ENCODE measurements at regions not wholly inside any gene's neighbourhood (a gene's known extent, or its start where the extent isn't known, plus 50 kb on each side); places are given as distances from the start of the nearest gene placed in this dataset.

GRCh38 chr13:34730961-34731360 is 211.1 kb upstream of the NBEA start:
- Histone ChIP-seq H3K9me2 (ENCODE audit: insufficient read depth) (no peaks in the 10 kb centered on the region), H4K20me1 (ENCODE audit: insufficient read depth) (no peaks in the 10 kb centered on the region), H3K27ac (ENCODE audit: low read depth, low read length) (no peak overlapping the region), H3K4me1 (ENCODE audit: control insufficient read depth in 1 of 2, insufficient read depth in 2 of 2, low read length in 2 of 2) (peaks cover 0 to 9% of the 10 kb centered on the region in 2 experiments; a peak in 2 of 4 replicates), H3K4me3 (replicated peaks in 1 of 2; ENCODE audit: low read depth in 1 of 2, low read length in 2 of 2) (no peak overlapping the region), H3K9ac (ENCODE audit: low read length) (no peak overlapping the region), H3K9me3 (ENCODE audit: control insufficient read depth in 1 of 2, insufficient read depth in 1 of 2, low read depth in 1 of 2, low read length in 2 of 2) (no peaks in the 10 kb centered on the region), H2AFZ (ENCODE audit: low read depth, low read length, poor library complexity, severe bottlenecking) (no peak overlapping the region), H3K36me3 (ENCODE audit: control insufficient read depth in 1 of 2, insufficient read depth in 2 of 2, low read length in 2 of 2) (no peaks in the 10 kb centered on the region), H3K79me2 (ENCODE audit: insufficient read depth, low read length) (no peaks in the 10 kb centered on the region), H3K27me3 (ENCODE audit: insufficient read depth, low read length) (no peaks in the 10 kb centered on the region), H3K4me2 (ENCODE audit: low read length) (no peak overlapping the region)
- CTCF ChIA-PET: no interaction called here
- intact Hi-C loops (cut with micrococcal nuclease): no loop called here
- RAD21 ChIA-PET (ENCODE audit: low non-redundant PET in 1 of 2, low total read pairs in 2 of 2, uncharacterized antibody in 2 of 2, unreplicated experiment in 2 of 2): no interaction called here
- DNase-seq (ENCODE audit: low read depth, low spot score): no peak
- POLR2A ChIA-PET: no interaction called here
- no peak for ATAC-seq
- TF ChIP-seq EGR1 (IDR thresholded peaks at IDR 0.05; ENCODE audit: low read depth) (no peak), POLR2AphosphoS5 (IDR thresholded peaks at IDR 0.05; ENCODE audit: low read depth, low read length) (no peak), SIN3A (IDR thresholded peaks at IDR 0.05; ENCODE audit: low read depth) (no peak), YY1 (IDR thresholded peaks at IDR 0.05; ENCODE audit: extremely low read depth, insufficient replicate concordance, low read depth, low read length) (no peak), ATF3 (IDR thresholded peaks at IDR 0.05) (no peak), FOSL1 (IDR thresholded peaks at IDR 0.05; ENCODE audit: low read depth) (no peak), TCF7L2 (IDR thresholded peaks at IDR 0.05; ENCODE audit: borderline replicate concordance, extremely low read depth, insufficient read depth, insufficient read length) (no peak), ELF1 (IDR thresholded peaks at IDR 0.05; ENCODE audit: borderline replicate concordance, low read depth) (no peak), RAD21 (IDR thresholded peaks at IDR 0.05; ENCODE audit: low read depth) (no peak), SRF (IDR thresholded peaks at IDR 0.05; ENCODE audit: low read depth) (no peak), ZFX (IDR thresholded peaks at IDR 0.05) (no peak), ZNF274 (IDR thresholded peaks at IDR 0.05; ENCODE audit: low read depth, low read length) (no peak)
- no TSS peak for BruUV-seq (replicated peaks)

- ChIA-PET POLR2A (no interaction called here), CTCF (no interaction called here), RAD21 (ENCODE audit: low non-redundant PET in 1 of 2, low total read pairs in 2 of 2, uncharacterized antibody in 2 of 2, unreplicated experiment in 2 of 2) (no interaction called here)
- DNase-seq (ENCODE audit: low read depth, low spot score) (no peak), ATAC-seq (no peak)
- no peaks in the 10 kb centered on the region for H3K9me3 ChIP-seq (ENCODE audit: control insufficient read depth in 1 of 2, insufficient read depth in 1 of 2, low read depth in 1 of 2, low read length in 2 of 2)
- H3K4me2 ChIP-seq (ENCODE audit: low read length): no peak overlapping the region; the same call in 1 of the 2 replicates
- TF ChIP-seq MAX (IDR thresholded peaks at IDR 0.05) (no peak), REST (IDR thresholded peaks at IDR 0.05; ENCODE audit: low read depth) (no peak)
- H4K20me1 ChIP-seq (ENCODE audit: insufficient read depth): no peaks in the 10 kb centered on the region
- peaks cover 0 to 9% of the 10 kb centered on the region in 2 experiments; a peak in 2 of 4 replicates for H3K4me1 ChIP-seq (ENCODE audit: control insufficient read depth in 1 of 2, insufficient read depth in 2 of 2, low read length in 2 of 2)
- H3K9ac ChIP-seq (ENCODE audit: low read length): no peak overlapping the region
- no peak overlapping the region for H3K4me3 ChIP-seq (replicated peaks in 1 of 2; ENCODE audit: low read depth in 1 of 2, low read length in 2 of 2)
- no TSS peak for BruUV-seq (replicated peaks)
- H3K36me3 ChIP-seq (ENCODE audit: control insufficient read depth in 1 of 2, insufficient read depth in 2 of 2, low read length in 2 of 2): no peaks in the 10 kb centered on the region
- H2AFZ ChIP-seq (ENCODE audit: low read depth, low read length, poor library complexity, severe bottlenecking): no peak overlapping the region
- intact Hi-C loops (cut with micrococcal nuclease): no loop called here
- no peaks in the 10 kb centered on the region for H3K27me3 ChIP-seq (ENCODE audit: insufficient read depth, low read length)
- no peak overlapping the region for H3K27ac ChIP-seq (ENCODE audit: low read depth, low read length)
- no peaks in the 10 kb centered on the region for H3K79me2 ChIP-seq (ENCODE audit: insufficient read depth, low read length)
- H3K9me2 ChIP-seq (ENCODE audit: insufficient read depth): no peaks in the 10 kb centered on the region
These were observed 210.6 kb upstream of the NBEA start for GRCh38 chr13:34731486-34731885.
